ENCODE measurements at regions not wholly inside any gene's neighbourhood (a gene's known extent, or its start where the extent isn't known, plus 50 kb on each side); places are given as distances from the start of the nearest gene placed in this dataset.

- TF ChIP-seq, protein P1, sequence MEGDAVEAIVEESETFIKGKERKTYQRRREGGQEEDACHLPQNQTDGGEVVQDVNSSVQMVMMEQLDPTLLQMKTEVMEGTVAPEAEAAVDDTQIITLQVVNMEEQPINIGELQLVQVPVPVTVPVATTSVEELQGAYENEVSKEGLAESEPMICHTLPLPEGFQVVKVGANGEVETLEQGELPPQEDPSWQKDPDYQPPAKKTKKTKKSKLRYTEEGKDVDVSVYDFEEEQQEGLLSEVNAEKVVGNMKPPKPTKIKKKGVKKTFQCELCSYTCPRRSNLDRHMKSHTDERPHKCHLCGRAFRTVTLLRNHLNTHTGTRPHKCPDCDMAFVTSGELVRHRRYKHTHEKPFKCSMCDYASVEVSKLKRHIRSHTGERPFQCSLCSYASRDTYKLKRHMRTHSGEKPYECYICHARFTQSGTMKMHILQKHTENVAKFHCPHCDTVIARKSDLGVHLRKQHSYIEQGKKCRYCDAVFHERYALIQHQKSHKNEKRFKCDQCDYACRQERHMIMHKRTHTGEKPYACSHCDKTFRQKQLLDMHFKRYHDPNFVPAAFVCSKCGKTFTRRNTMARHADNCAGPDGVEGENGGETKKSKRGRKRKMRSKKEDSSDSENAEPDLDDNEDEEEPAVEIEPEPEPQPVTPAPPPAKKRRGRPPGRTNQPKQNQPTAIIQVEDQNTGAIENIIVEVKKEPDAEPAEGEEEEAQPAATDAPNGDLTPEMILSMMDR (IDR thresholded peaks at IDR 0.05) = no peak
- TF ChIP-seq POLR2A (IDR thresholded peaks at IDR 0.05) = no peak
Observed at GRCh38 chr12:118467641-118468305, 91.4 kb downstream of the SUDS3 start.

Measured in uterus (tissue), 2 donors.